Heart right ventricle (tissue), 16 donors: ENCODE measurements at regions not wholly inside any gene's neighbourhood (a gene's known extent, or its start where the extent isn't known, plus 50 kb on each side); places are given as distances from the start of the nearest gene placed in this dataset.

ENCODE experiments used
- ATAC-seq, 8 donors: fragments of 200-7000 bp; cut with Tn5 transposase; one replicate each; pipeline ENCODE4 v1.9.1; 2020; ENCODE audit warnings: mild to moderate bottlenecking in 8 of 8, moderate library complexity in 8 of 8, moderate number of reproducible peaks in 1 of 8
- DNase-seq, 2 donors: peaks; one replicate each; pipeline ENCODE4 v3.0.0-alpha.2; 2020
- H3K27ac ChIP-seq, 10 donors: fragments of 200-600 bp; sonication (generic) in 2 of 10; one replicate each; pipeline versions ENCODE4 v1.5.0 to v1.8.0; 2020 to 2022; ENCODE audit warnings: mild to moderate bottlenecking in 3 of 10
- H3K27me3 ChIP-seq, 7 donors: fragments of 200-600 bp; one replicate each; pipeline ENCODE4 v1.8.0; 2021 to 2022; ENCODE audit warnings: mild to moderate bottlenecking in 2 of 7
- H3K36me3 ChIP-seq, 9 donors: fragments of 200-600 bp; sonication (generic) in 1 of 9; one replicate each; pipeline versions ENCODE4 v1.5.0 to v1.8.0; 2020 to 2022; ENCODE audit warnings: mild to moderate bottlenecking in 2 of 9
- H3K4me1 ChIP-seq, 9 donors: fragments of 200-600 bp; sonication (generic) in 1 of 9; one replicate each; pipeline versions ENCODE4 v1.5.0 to v1.8.0; 2020 to 2022; ENCODE audit warnings: mild to moderate bottlenecking in 4 of 9
- H3K4me3 ChIP-seq, 10 donors: fragments of 200-600 bp; sonication (generic) in 2 of 10; one replicate each; pipeline versions ENCODE4 v1.5.0 to v1.8.0; 2020 to 2022; ENCODE audit warnings: mild to moderate bottlenecking in 7 of 10, moderate library complexity in 2 of 10
- H3K9me3 ChIP-seq, 11 donors: fragments of 200-600 bp in 10 of 11; sonication (generic) in 2 of 11; one replicate each; pipeline versions ENCODE4 v1.5.0 to v1.8.0; 2013 to 2022; ENCODE audit warnings: mild to moderate bottlenecking in 2 of 11, control low read depth in 1 of 11, moderate library complexity in 1 of 11
- CTCF ChIP-seq, 9 donors: fragments of 200-600 bp; sonication (generic) in 2 of 9; IDR thresholded peaks; one replicate each; pipeline versions ENCODE4 v1.5.0 to v1.8.0; 2021 to 2022; ENCODE audit warnings: antibody characterized with exemption in 9 of 9, mild to moderate bottlenecking in 5 of 9, moderate library complexity in 1 of 9
- WGBS, 2 donors: extraction: QIAGEN DNeasy Blood & Tissue Kit; methylation state at CpG; one replicate each; pipeline ENCODE4 v1.1.7; 2013; ENCODE audit warnings: inconsistent platforms in 1 of 2; 5-methylcytosine and 5-hydroxymethylcytosine counted together
- intact Hi-C, 10 donors: fragments of 100-400 bp; cut with DNase I; formaldehyde crosslinking; loops; one replicate each; pipeline versions ENCODE4 v1.11.1 to v1.14.2; 2022
- donor health status: Arrhythmogenic right ventricular cardiomyopathy.
- donor health status: ischemic (EF 13 %, LVEDD 7.1; RV severe dilation, severe dysfunction).
- donor health status: healthy with polysubstance abuse.
- donor health status: DM: no; HTN: yes; CAD: no.
- donor health status: DM: no; HTN: no; CAD: no.
- donor health status: ischemic (EF 25% LVEDD 6.9; RV normal size, moderate dysfunction).
- donor health status: ischemic (EF 25% LVEDD 5.7; RV mildly dilated, moderate dysfunction).
- donor health status: healthy.
- donor health status: DM: yes; HTN: yes; CAD: no.
- donor health status: Ischemic cardiomyopathy.
- donor health status: ischemic (EF 35%, LVEDD 5.7; RV mildly dilated, moderate dysfunction).
- donor health status: nonischemic (EF 11% LVEDD 7.7; RV severe dilation, severe dysfunction).
- donor health status: DM: yes; HTN: yes; CAD: no.
- donor health status: PGD.
- donor health status: ischemic (EF 29% LVEDD 5.4; RV normal size, mild dysfunction).
- donor health status: nonischemic (EF 23%, LVEDD 6.1; RV moderate dilation, normal function).

DNA sequence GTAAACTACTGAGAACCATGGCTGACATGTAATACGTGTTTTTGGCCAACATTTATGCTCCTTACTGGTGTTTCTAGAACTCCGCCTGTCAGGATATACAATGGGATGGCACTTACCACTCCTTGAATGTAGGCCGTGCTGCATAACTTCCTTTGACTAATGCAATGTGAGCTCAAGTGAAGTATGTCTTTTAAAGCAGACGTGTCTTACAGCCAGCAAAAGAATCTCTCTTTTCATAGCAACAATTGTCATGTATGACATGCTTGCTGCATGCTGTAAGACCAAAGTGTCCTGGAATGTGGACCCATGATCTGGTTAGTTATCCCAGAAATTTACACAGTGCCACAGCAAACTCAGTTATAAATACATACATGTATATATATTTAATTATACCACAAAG, 1202.7 kb upstream of the PIK3C3 start:
- peaks cover 0 to 11% (median 0%) of the 10 kb centered on the region in 11 donors for H3K9me3 ChIP-seq
- H3K4me1 ChIP-seq = no peaks in the 10 kb centered on the region
- intact Hi-C loops = no loop called here
- H3K27me3 ChIP-seq = no peaks in the 10 kb centered on the region
- no peak for TF ChIP-seq CTCF (IDR thresholded peaks at IDR 0.05)
- 72 to 78% methylated on average over 4 of the region's 4 CpGs for WGBS, 2 donors
- ATAC-seq = no peak
- no peak overlapping the region for H3K27ac ChIP-seq
- H3K36me3 ChIP-seq = no peaks in the 10 kb centered on the region
- H3K4me3 ChIP-seq = no peak overlapping the region
- no peak for DNase-seq

GRCh38 chr18:40751186-40751585, 1203.8 kb upstream of the PIK3C3 start:
- intact Hi-C loops = no loop called here
- H3K27me3 ChIP-seq = no peaks in the 10 kb centered on the region
- ATAC-seq = no peak
- TF ChIP-seq CTCF (IDR thresholded peaks at IDR 0.05) = no peak
- peaks cover 0 to 11% (median 0%) of the 10 kb centered on the region in 11 donors for H3K9me3 ChIP-seq
- WGBS, 2 donors = 82 to 85% methylated on average over 2 of the region's 2 CpGs
- H3K4me1 ChIP-seq = no peaks in the 10 kb centered on the region
- H3K27ac ChIP-seq = no peak overlapping the region
- H3K36me3 ChIP-seq = no peaks in the 10 kb centered on the region
- no peak for DNase-seq
- no peak overlapping the region for H3K4me3 ChIP-seq

GRCh38 chr18:40739029-40739428, 1216.0 kb upstream of the PIK3C3 start:
- intact Hi-C loops = no loop called here
- no peaks in the 10 kb centered on the region for H3K4me1 ChIP-seq
- no peaks in the 10 kb centered on the region for H3K36me3 ChIP-seq
- peaks cover 0 to 14% (median 0%) of the 10 kb centered on the region in 11 donors for H3K9me3 ChIP-seq
- no peaks in the 10 kb centered on the region for H3K27me3 ChIP-seq
- TF ChIP-seq CTCF (IDR thresholded peaks at IDR 0.05) = no peak
- no peak overlapping the region for H3K4me3 ChIP-seq
- ATAC-seq = no peak
- no peak overlapping the region for H3K27ac ChIP-seq
- no peak for DNase-seq
- whole genome bisulfite sequencing, 2 donors = 73 to 82% methylated on average over 1 of the region's 1 CpG

- intact Hi-C loops = no loop called here
- ATAC-seq = no peak
- Histone ChIP-seq H3K4me1 (no peaks in the 10 kb centered on the region), H3K4me3 (no peak overlapping the region), H3K27me3 (no peaks in the 10 kb centered on the region), H3K9me3 (peaks cover 0 to 14% (median 0%) of the 10 kb centered on the region in 11 donors), H3K27ac (no peak overlapping the region), H3K36me3 (no peaks in the 10 kb centered on the region)
- no peak for DNase-seq
- no peak for TF ChIP-seq CTCF (IDR thresholded peaks at IDR 0.05)
- WGBS, 2 donors = 65 to 76% methylated on average over 4 of the region's 4 CpGs
Measured at GRCh38 chr18:40738321-40738880, 1216.6 kb upstream of the PIK3C3 start.
